A673 (cell line): ENCODE measurements at regions not wholly inside any gene's neighbourhood (a gene's known extent, or its start where the extent isn't known, plus 50 kb on each side); places are given as distances from the start of the nearest gene placed in this dataset.

Experiments
- BruUV-seq: library from RNA; stranded (reverse); fragments of 400-500 nt; replicated peaks from 2 replicates; lab custom pipeline; 2021; lab: Mats Ljungman, UMichigan
- CTCF ChIA-PET: fragments of 300-600 bp; sonication (Branson Sonifier 250); formaldehyde crosslinking; loops from one replicate; lab custom pipeline; 2022; ENCODE audit warnings: antibody characterized with exemption; lab: Charles Lee
- POLR2A ChIA-PET: fragments of 300-600 bp; sonication (Branson Sonifier 250); formaldehyde crosslinking; loops from one replicate; lab custom pipeline; 2022; ENCODE audit warnings: antibody characterized with exemption; ENCODE audit not compliant: low non-redundant PET; lab: Charles Lee
- DNase-seq: peaks from one replicate; pipeline ENCODE4 v3.0.0-alpha.2; 2015; ENCODE audit warnings: low spot score
- H3K27ac ChIP-seq: fragments of 200-600 bp; sonication (generic); 2 replicates; pipeline ENCODE4 v1.5.1; 2016; ENCODE audit warnings: mixed run types, low read depth, mild to moderate bottlenecking, mixed read lengths, antibody characterized with exemption, low read length; ENCODE audit not compliant: poor library complexity, severe bottlenecking
- H3K27me3 ChIP-seq: fragments of 200-600 bp; sonication (generic); replicated peaks from 2 replicates; pipeline ENCODE4 v1.6.1; 2017; ENCODE audit warnings: mixed run types, low read depth, mild to moderate bottlenecking, mixed read lengths, antibody characterized with exemption, low read length; ENCODE audit not compliant: insufficient read depth, poor library complexity
- H3K36me3 ChIP-seq: fragments of 200-600 bp; sonication (generic); 2 replicates; pipeline ENCODE4 v1.6.1; 2016; ENCODE audit warnings: mixed run types, mild to moderate bottlenecking, mixed read lengths, antibody characterized with exemption, low read length; ENCODE audit not compliant: insufficient read depth, poor library complexity, severe bottlenecking
- H3K4me1 ChIP-seq: fragments of 200-600 bp; sonication (generic); 2 replicates; pipeline ENCODE4 v1.6.1; 2017; ENCODE audit warnings: mixed run types, mild to moderate bottlenecking, mixed read lengths, antibody characterized with exemption, low read length; ENCODE audit not compliant: insufficient read depth, poor library complexity, severe bottlenecking
- H3K4me3 ChIP-seq: fragments of 200-600 bp; sonication (generic); 2 replicates; pipeline ENCODE4 v1.5.1; 2016; ENCODE audit warnings: low read depth, mixed run types, mild to moderate bottlenecking, mixed read lengths, low read length; ENCODE audit not compliant: poor library complexity, severe bottlenecking
- H3K9me3 ChIP-seq: fragments of 200-600 bp; sonication (generic); 2 replicates; pipeline ENCODE4 v1.6.1; 2016; ENCODE audit warnings: mixed run types, low read depth, mild to moderate bottlenecking, mixed read lengths, antibody characterized with exemption, low read length; ENCODE audit not compliant: poor library complexity, severe bottlenecking
- CTCF ChIP-seq: fragments of 300-800, 200-600 bp; sonication (generic); conservative IDR thresholded peaks from 2 replicates; pipeline ENCODE4 v1.5.1; 2017; ENCODE audit warnings: low read depth, mild to moderate bottlenecking, antibody characterized with exemption, low read length, moderate library complexity, mixed read lengths
- EZH2 ChIP-seq: fragments of 200-600 bp; sonication (generic); IDR thresholded peaks from 2 replicates; pipeline ENCODE4 v1.6.1; 2017; ENCODE audit warnings: borderline replicate concordance, low read depth, mild to moderate bottlenecking, mixed read lengths, antibody characterized with exemption, low read length; ENCODE audit not compliant: poor library complexity, severe bottlenecking
- intact Hi-C: fragments of 100-400 bp; cut with micrococcal nuclease; formaldehyde crosslinking; loops from one replicate; pipeline ENCODE4 v1.10.0; 2022; ENCODE audit not compliant: unreplicated experiment

GRCh38 chr10:9605231-9605630 is 1412.4 kb upstream of the CELF2 start:
- intact Hi-C loops = no loop called here
- no peak for DNase-seq
- H3K9me3 ChIP-seq = no peaks in the 10 kb centered on the region
- BruUV-seq = no TSS peak
- no peak overlapping the region for H3K4me3 ChIP-seq
- H3K36me3 ChIP-seq = no peaks in the 10 kb centered on the region
- H3K27ac ChIP-seq = no peak overlapping the region
- no peaks in the 10 kb centered on the region for H3K27me3 ChIP-seq
- H3K4me1 ChIP-seq = no peaks in the 10 kb centered on the region
- POLR2A ChIA-PET = no interaction called here
- TF ChIP-seq CTCF (no peak), EZH2 (no peak)
- CTCF ChIA-PET = no interaction called here

GRCh38 chr10:9608602-9609001 is 1409.1 kb upstream of the CELF2 start:
- TF ChIP-seq EZH2 (no peak), CTCF (peak; percentile 21; the same call in 1 of the 2 replicates)
- H3K4me3 ChIP-seq = no peak overlapping the region
- no peaks in the 10 kb centered on the region for H3K9me3 ChIP-seq
- no peak for DNase-seq
- H3K36me3 ChIP-seq = no peaks in the 10 kb centered on the region
- no TSS peak for BruUV-seq
- intact Hi-C loops = no loop called here
- H3K4me1 ChIP-seq = no peaks in the 10 kb centered on the region
- H3K27ac ChIP-seq = no peak overlapping the region
- CTCF ChIA-PET = no interaction called here
- no peaks in the 10 kb centered on the region for H3K27me3 ChIP-seq
- POLR2A ChIA-PET = no interaction called here

GRCh38 chr10:9613338-9614075 is 1404.2 kb upstream of the CELF2 start:
- no peaks in the 10 kb centered on the region for H3K4me1 ChIP-seq
- intact Hi-C loops = no loop called here
- TF ChIP-seq CTCF (no peak), EZH2 (no peak)
- no peaks in the 10 kb centered on the region for H3K36me3 ChIP-seq
- no peak for DNase-seq
- no TSS peak for BruUV-seq
- POLR2A ChIA-PET = no interaction called here
- CTCF ChIA-PET = no interaction called here
- peaks cover 4% of the 10 kb centered on the region for H3K9me3 ChIP-seq
- H3K27me3 ChIP-seq = no peaks in the 10 kb centered on the region
- no peak overlapping the region for H3K27ac ChIP-seq
- H3K4me3 ChIP-seq = no peak overlapping the region
